Hematopoietic multipotent progenitor cell treated with erythropoietin and hydrocortisone succinate and interleukin-3 and kit ligand, for 8 days (in vitro differentiated cells): ENCODE measurements at regions not wholly inside any gene's neighbourhood (a gene's known extent, or its start where the extent isn't known, plus 50 kb on each side); places are given as distances from the start of the nearest gene placed in this dataset.

Source experiments
- DNase-seq: peaks from one replicate; pipeline ENCODE4 v3.0.0-alpha.2; 2015

GRCh38 chr6:6704103-6705060 is 115.9 kb downstream of the LY86 start:
- peak; percentile 99 for DNase-seq

GRCh38 chr6:6705061-6705425 is 116.5 kb downstream of the LY86 start:
- no peak for DNase-seq

- DNase-seq = peak; percentile 67
Measured at GRCh38 chr6:6705915-6706675, 117.6 kb downstream of the LY86 start.

- peak; percentile 76 for DNase-seq
Measured at GRCh38 chr6:6707143-6707542, 118.6 kb downstream of the LY86 start.

- peak; percentile 97 for DNase-seq
Measured at GRCh38 chr6:6709106-6709505, 120.6 kb downstream of the LY86 start.

- peak; percentile 83 for DNase-seq
Measured at GRCh38 chr6:6711031-6711785, 122.7 kb downstream of the LY86 start.

GRCh38 chr6:6711832-6712448 is 123.4 kb downstream of the LY86 start:
- peak; percentile 81 for DNase-seq

GRCh38 chr6:6712449-6713403 is 124.2 kb downstream of the LY86 start:
- DNase-seq = peak; percentile 95

GRCh38 chr6:6713657-6714056 is 125.1 kb downstream of the LY86 start:
- DNase-seq = peak; percentile 24

- DNase-seq = no peak
Measured at GRCh38 chr6:6714118-6714897, 125.8 kb downstream of the LY86 start.

GRCh38 chr6:6714953-6715352 is 126.4 kb downstream of the LY86 start:
- no peak for DNase-seq

GRCh38 chr6:6715465-6715864 is 126.9 kb downstream of the LY86 start:
- DNase-seq = no peak

- peak; percentile 26 for DNase-seq
Measured at GRCh38 chr6:6716998-6717763, 128.7 kb downstream of the LY86 start.

GRCh38 chr6:6717953-6718352 is 129.4 kb downstream of the LY86 start:
- no peak for DNase-seq

- DNase-seq = no peak
Measured at GRCh38 chr6:6721606-6722005, 133.1 kb downstream of the LY86 start.

GRCh38 chr6:6722195-6722594 is 133.7 kb downstream of the LY86 start:
- no peak for DNase-seq

- peak; percentile 27 for DNase-seq
Measured at GRCh38 chr6:6723361-6723760, 134.8 kb downstream of the LY86 start.

GRCh38 chr6:6723921-6724538 is 135.5 kb downstream of the LY86 start:
- peak; percentile 34 for DNase-seq
